ENCODE measurements at regions not wholly inside any gene's neighbourhood (a gene's known extent, or its start where the extent isn't known, plus 50 kb on each side); places are given as distances from the start of the nearest gene placed in this dataset.

GRCh38 chr5:2027790-2028189 is 145.1 kb upstream of the IRX4 start:
- no peak for TF ChIP-seq CTCF (IDR thresholded peaks at IDR 0.05; ENCODE audit: extremely low read depth, missing control alignments)
- no peak for DNase-seq (ENCODE audit: low spot score)

- TF ChIP-seq CTCF (IDR thresholded peaks at IDR 0.05; ENCODE audit: extremely low read depth, missing control alignments) = no peak
- DNase-seq (ENCODE audit: low spot score) = no peak
Observed at GRCh38 chr5:2024986-2025721, 142.4 kb upstream of the IRX4 start.

GRCh38 chr5:2023196-2023595 is 140.5 kb upstream of the IRX4 start:
- no peak for TF ChIP-seq CTCF (IDR thresholded peaks at IDR 0.05; ENCODE audit: extremely low read depth, missing control alignments)
- no peak for DNase-seq (ENCODE audit: low spot score)

- DNase-seq (ENCODE audit: low spot score) = no peak
- TF ChIP-seq CTCF (IDR thresholded peaks at IDR 0.05; ENCODE audit: extremely low read depth, missing control alignments) = no peak
Observed at GRCh38 chr5:2022436-2022835, 139.7 kb upstream of the IRX4 start.

- DNase-seq (ENCODE audit: low spot score) = no peak
- no peak for TF ChIP-seq CTCF (IDR thresholded peaks at IDR 0.05; ENCODE audit: extremely low read depth, missing control alignments)
Observed at GRCh38 chr5:2021484-2022176, 138.9 kb upstream of the IRX4 start.

- no peak for DNase-seq (ENCODE audit: low spot score)
- TF ChIP-seq CTCF (IDR thresholded peaks at IDR 0.05; ENCODE audit: extremely low read depth, missing control alignments) = no peak
Observed at GRCh38 chr5:2020730-2021129, 138.0 kb upstream of the IRX4 start.

GRCh38 chr5:2019716-2020115 is 137.0 kb upstream of the IRX4 start:
- TF ChIP-seq CTCF (IDR thresholded peaks at IDR 0.05; ENCODE audit: extremely low read depth, missing control alignments) = no peak
- no peak for DNase-seq (ENCODE audit: low spot score)

All from GM20000 (cell line).